GM12878 (cell line): ENCODE measurements at regions not wholly inside any gene's neighbourhood (a gene's known extent, or its start where the extent isn't known, plus 50 kb on each side); places are given as distances from the start of the nearest gene placed in this dataset.

Experiments used
- ATAC-seq: fragments of 200-7000 bp; cut with Tn5 transposase; 3 replicates; pipeline ENCODE4 v1.9.1; 2020; ENCODE audit warnings: mild to moderate bottlenecking, moderate library complexity
- BruUV-seq: library from RNA; stranded (reverse); fragments of 400-500 nt; replicated peaks from 2 replicates; lab custom pipeline; 2021; lab: Mats Ljungman, UMichigan
- CTCF ChIA-PET: fragments of 300-600 bp; sonication (Branson Sonifier 250); formaldehyde crosslinking; extraction: SDS; loops from one replicate; lab custom pipeline; 2021; ENCODE audit warnings: inconsistent platforms; lab: Yijun Ruan, JAX
- POLR2A ChIA-PET: fragments of 350-600 bp; formaldehyde crosslinking; extraction: SDS; loops from one replicate; lab custom pipeline; 2021; ENCODE audit warnings: inconsistent platforms; lab: Charles Lee
- RAD21 ChIA-PET: fragments of 300-600 bp; sonication (Branson Sonifier 250); formaldehyde crosslinking; loops from one replicate; lab custom pipeline; 2023; ENCODE audit warnings: antibody characterized with exemption; ENCODE audit not compliant: unreplicated experiment; lab: Charles Lee
- SMC1A ChIA-PET: fragments of 300-600 bp; sonication (Branson Sonifier 250); formaldehyde crosslinking; loops from one replicate; lab custom pipeline; 2023; ENCODE audit not compliant: unreplicated experiment, uncharacterized antibody; lab: Charles Lee
- DNase-seq: peaks from one replicate; pipeline ENCODE4 v3.0.0-alpha.2; 2011; ENCODE audit warnings: low read depth, low spot score
- FAIRE-seq: peaks from 3 replicates; lab custom pipeline; 2011; peaks lifted over from hg19 to GRCh38; lab: Jason Lieb, UNC
- H2AFZ ChIP-seq: 2 replicates; pipeline ENCODE4 v1.6.0; 2011; ENCODE audit warnings: low read depth, low read length, control low read depth; ENCODE audit not compliant: control insufficient read depth
- H3K27ac ChIP-seq: 2 replicates; pipeline ENCODE4 v1.5.1; 2011; ENCODE audit warnings: control low read depth; ENCODE audit not compliant: control insufficient read depth, insufficient read depth
- H3K27me3 ChIP-seq, 2 experiments: replicated peaks in 1 of 2; 2 replicates each; pipeline versions ENCODE4 v1.6.0 to v1.6.1; 2011; ENCODE audit warnings: low read length in 1 of 2; ENCODE audit not compliant: control insufficient read depth in 2 of 2, insufficient read depth in 2 of 2
- H3K36me3 ChIP-seq, 2 experiments: 2 replicates each; pipeline ENCODE4 v1.5.1; 2011; ENCODE audit warnings: low read length in 1 of 2; ENCODE audit not compliant: control insufficient read depth in 2 of 2, insufficient read depth in 2 of 2
- H3K4me1 ChIP-seq: 2 replicates; pipeline ENCODE4 v1.6.1; 2011; ENCODE audit warnings: mild to moderate bottlenecking, low read length, moderate library complexity, mixed read lengths; ENCODE audit not compliant: control insufficient read depth, insufficient read depth
- H3K4me2 ChIP-seq: 2 replicates; pipeline ENCODE4 v1.6.0; 2011; ENCODE audit warnings: control low read depth; ENCODE audit not compliant: control insufficient read depth, insufficient read depth
- H3K4me3 ChIP-seq: fragments of 200-600 bp; sonication (generic); 2 replicates; pipeline ENCODE4 v1.5.1; 2016
- H3K79me2 ChIP-seq: 2 replicates; pipeline ENCODE4 v1.6.0; 2011; ENCODE audit warnings: low read length; ENCODE audit not compliant: control insufficient read depth, insufficient read depth
- H3K9ac ChIP-seq: 2 replicates; pipeline ENCODE4 v1.8.0; 2011; ENCODE audit warnings: low read length, control low read depth, mixed read lengths; ENCODE audit not compliant: control insufficient read depth, insufficient read depth
- H3K9me3 ChIP-seq: replicated peaks from 3 replicates; pipeline ENCODE4 v1.5.1; 2011; ENCODE audit warnings: mild to moderate bottlenecking, low read length; ENCODE audit not compliant: control insufficient read depth, insufficient read depth
- H4K20me1 ChIP-seq: 2 replicates; pipeline ENCODE4 v1.6.0; 2011; ENCODE audit not compliant: control insufficient read depth, insufficient read depth
- DPF2 ChIP-seq: fragments of 450-650 bp; IDR thresholded peaks from 2 replicates; pipeline ENCODE4 v1.6.1; 2017; ENCODE audit warnings: mild to moderate bottlenecking
- ETV6 ChIP-seq, 2 experiments: fragments of 450-650 bp in 1 of 2; IDR thresholded peaks in 1 of 2; conservative IDR thresholded peaks in 1 of 2; 2 replicates each; pipeline ENCODE4 v1.6.1; 2014; ENCODE audit warnings: antibody characterized with exemption in 1 of 2, borderline replicate concordance in 1 of 2, low read depth in 1 of 2, mild to moderate bottlenecking in 1 of 2, moderate library complexity in 1 of 2
- KLF5 ChIP-seq: fragments of 450-650 bp; IDR thresholded peaks from 2 replicates; pipeline ENCODE4 v1.6.1; 2014; ENCODE audit warnings: mild to moderate bottlenecking; ENCODE audit not compliant: partially characterized antibody
- RUNX3 ChIP-seq: IDR thresholded peaks from 2 replicates; pipeline ENCODE4 v1.6.1; 2012; ENCODE audit warnings: low read length, inconsistent platforms
- SPI1 ChIP-seq: IDR thresholded peaks from 2 replicates; pipeline ENCODE4 v1.6.1; 2011; ENCODE audit warnings: low read depth, mild to moderate bottlenecking, low read length, moderate library complexity, borderline replicate concordance; ENCODE audit not compliant: insufficient read depth
- ZBTB4 ChIP-seq: fragments of 450-650 bp; formaldehyde crosslinking; IDR thresholded peaks from 2 replicates; pipeline ENCODE4 v1.4.0; 2022; ENCODE audit warnings: mild to moderate bottlenecking, moderate library complexity
- WGBS: methylation state at CpG from one replicate; pipeline ENCODE4 v1.1.6; 2016; ENCODE audit warnings: low lambda C conversion rate; ENCODE audit not compliant: insufficient replicate concordance, insufficient coverage; ENCODE audit errors: missing lambda C conversion rate; 5-methylcytosine and 5-hydroxymethylcytosine counted together
- in situ Hi-C: fragments of 300-500 bp; cut with MboI; formaldehyde crosslinking; loops from 9 replicates; pipeline ENCODE4 v1.14.3; 2018; ENCODE audit warnings: mixed read lengths
- intact Hi-C: fragments of 100-400 bp; cut with micrococcal nuclease; formaldehyde crosslinking; loops from one replicate; pipeline ENCODE4 v1.14.2; 2022; ENCODE audit not compliant: unreplicated experiment
- TF ChIP-seq, protein P1 (sequence below): fragments of 450-650 bp; IDR thresholded peaks from 2 replicates; pipeline ENCODE4 v1.6.1; 2017; ENCODE audit warnings: mild to moderate bottlenecking, low read depth, inconsistent platforms; ENCODE audit not compliant: poor library complexity, severe bottlenecking

DNA sequence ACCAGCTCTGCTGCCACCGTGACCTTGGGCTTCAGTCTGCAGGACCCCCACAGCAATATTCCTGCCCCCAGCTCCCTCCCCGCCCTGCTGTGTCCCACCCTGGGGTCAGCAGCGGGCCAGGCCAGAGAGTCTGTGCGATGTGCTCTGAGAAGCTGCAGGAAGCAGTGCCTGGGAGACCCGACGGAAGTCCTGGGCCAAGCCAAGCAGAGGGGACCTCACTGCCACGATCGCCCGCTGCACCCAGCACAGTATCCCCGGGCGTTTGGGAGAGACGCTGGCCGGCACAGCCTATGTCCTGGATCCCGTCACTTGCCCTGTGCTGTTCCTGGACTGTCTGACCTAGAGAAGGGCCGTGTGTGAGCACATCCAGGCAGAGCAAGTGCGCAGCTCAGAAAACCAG lies 106.6 kb upstream of the TTC34 start:
- ATAC-seq: no peak
- CTCF ChIA-PET: no interaction called here
- in situ Hi-C loops (no loop called here), intact Hi-C loops (no loop called here)
- Histone ChIP-seq H4K20me1 (no peaks in the 10 kb centered on the region), H3K36me3 (no peaks in the 10 kb centered on the region), H3K9ac (no peak overlapping the region), H3K27me3 (no peaks in the 10 kb centered on the region), H3K4me1 (no peaks in the 10 kb centered on the region), H3K27ac (no peak overlapping the region), H3K4me3 (no peak overlapping the region), H3K79me2 (no peaks in the 10 kb centered on the region), H2AFZ (no peak overlapping the region), H3K4me2 (no peak overlapping the region), H3K9me3 (no peaks in the 10 kb centered on the region; the same call in 2 of the 3 replicates)
- WGBS: 46% methylated on average over 16 of the region's 16 CpGs
- FAIRE-seq: no peak
- TF ChIP-seq KLF5: no peak
- SMC1A ChIA-PET: no interaction called here
- no peak for DNase-seq
- RAD21 ChIA-PET: no interaction called here
- no TSS peak for BruUV-seq
- POLR2A ChIA-PET: no interaction called here

DNA sequence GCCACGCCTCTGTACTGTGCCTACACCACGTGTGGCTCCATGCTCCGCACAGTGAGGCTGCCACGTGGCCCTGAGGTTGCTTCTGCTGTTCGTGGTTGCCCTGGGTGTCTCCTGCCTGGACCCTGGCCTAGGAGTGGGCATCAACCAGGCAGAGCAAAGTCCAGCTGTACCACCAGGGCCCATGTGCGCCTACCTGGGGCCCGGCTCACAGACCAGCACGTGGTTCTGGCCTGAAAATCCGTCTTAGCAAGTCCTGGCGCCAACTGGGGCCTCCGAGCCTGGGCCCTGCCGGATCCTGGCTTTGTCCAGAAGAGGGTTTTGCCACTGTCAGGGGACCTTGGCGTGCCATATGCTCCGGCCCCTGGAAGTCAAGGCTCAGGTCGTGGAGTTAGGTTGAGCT lies 107.1 kb upstream of the TTC34 start:
- no TSS peak for BruUV-seq
- TF ChIP-seq SPI1 (no peak), ZBTB4 (CRISPR knock-in tag) (no peak), DPF2 (no peak), ETV6 (conservative IDR thresholded peaks at IDR 0.05 in 1 of 2, IDR thresholded peaks at IDR 0.05 in 1 of 2; ENCODE audit: borderline replicate concordance in 1 of 2, low read depth in 1 of 2) (no peak), RUNX3 (no peak)
- TF ChIP-seq, protein P1, sequence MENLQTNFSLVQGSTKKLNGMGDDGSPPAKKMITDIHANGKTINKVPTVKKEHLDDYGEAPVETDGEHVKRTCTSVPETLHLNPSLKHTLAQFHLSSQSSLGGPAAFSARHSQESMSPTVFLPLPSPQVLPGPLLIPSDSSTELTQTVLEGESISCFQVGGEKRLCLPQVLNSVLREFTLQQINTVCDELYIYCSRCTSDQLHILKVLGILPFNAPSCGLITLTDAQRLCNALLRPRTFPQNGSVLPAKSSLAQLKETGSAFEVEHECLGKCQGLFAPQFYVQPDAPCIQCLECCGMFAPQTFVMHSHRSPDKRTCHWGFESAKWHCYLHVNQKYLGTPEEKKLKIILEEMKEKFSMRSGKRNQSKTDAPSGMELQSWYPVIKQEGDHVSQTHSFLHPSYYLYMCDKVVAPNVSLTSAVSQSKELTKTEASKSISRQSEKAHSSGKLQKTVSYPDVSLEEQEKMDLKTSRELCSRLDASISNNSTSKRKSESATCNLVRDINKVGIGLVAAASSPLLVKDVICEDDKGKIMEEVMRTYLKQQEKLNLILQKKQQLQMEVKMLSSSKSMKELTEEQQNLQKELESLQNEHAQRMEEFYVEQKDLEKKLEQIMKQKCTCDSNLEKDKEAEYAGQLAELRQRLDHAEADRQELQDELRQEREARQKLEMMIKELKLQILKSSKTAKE: no peak
- Histone ChIP-seq H3K4me3 (no peak overlapping the region), H3K9me3 (no peaks in the 10 kb centered on the region; the same call in 2 of the 3 replicates), H3K9ac (no peak overlapping the region), H4K20me1 (no peaks in the 10 kb centered on the region), H3K4me1 (no peaks in the 10 kb centered on the region), H2AFZ (no peak overlapping the region), H3K4me2 (no peak overlapping the region), H3K27me3 (no peaks in the 10 kb centered on the region), H3K36me3 (no peaks in the 10 kb centered on the region), H3K27ac (no peak overlapping the region), H3K79me2 (no peaks in the 10 kb centered on the region)
- ATAC-seq (no peak), FAIRE-seq (no peak), DNase-seq (no peak)
- 9% methylated on average over 15 of the region's 15 CpGs for WGBS
- ChIA-PET SMC1A (no interaction called here), RAD21 (no interaction called here), CTCF (interaction anchor here (0.7 kb wide), 1 partner anchor 17 kb away, joined by 3 read pairs; no protein-coding TSS in a partner anchor), POLR2A (no interaction called here)
- intact Hi-C loops: no loop called here
- in situ Hi-C loops: no loop called here
